H1 (cell line): ENCODE measurements at regions not wholly inside any gene's neighbourhood (a gene's known extent, or its start where the extent isn't known, plus 50 kb on each side); places are given as distances from the start of the nearest gene placed in this dataset.

ENCODE experiments used
- ASH2L ChIP-seq: fragments of 200-600, 300-600 bp; sonication (generic); IDR thresholded peaks from one replicate; pipeline ENCODE4 v1.7.1; 2017; ENCODE audit warnings: low read length
- CEBPB ChIP-seq: IDR thresholded peaks from 2 replicates; pipeline ENCODE4 v1.6.1; 2012; ENCODE audit warnings: low read depth, low read length
- POLR2AphosphoS5 ChIP-seq: IDR thresholded peaks from 2 replicates; pipeline ENCODE4 v1.6.1; 2011; ENCODE audit warnings: low read depth, low read length
- SP1 ChIP-seq: IDR thresholded peaks from 2 replicates; pipeline ENCODE4 v1.6.1; 2011; ENCODE audit warnings: low read depth, low read length

GRCh38 chrX:22585831-22586230, 313.1 kb downstream of the CBLL2 start (continued):
- TF ChIP-seq POLR2AphosphoS5 = no peak
- TF ChIP-seq CEBPB = no peak
- no peak for TF ChIP-seq SP1
- TF ChIP-seq ASH2L = no peak
- TF ChIP-seq, all 59 proteins: peak for 0
